IMR-90 (cell line): ENCODE measurements at regions not wholly inside any gene's neighbourhood (a gene's known extent, or its start where the extent isn't known, plus 50 kb on each side); places are given as distances from the start of the nearest gene placed in this dataset.

Experiments
- ATAC-seq: fragments of 200-7000 bp; cut with Tn5 transposase; 2 replicates; pipeline ENCODE4 v1.9.1; 2020; ENCODE audit warnings: low read depth, mild to moderate bottlenecking, moderate library complexity
- BruUV-seq: library from RNA; stranded (reverse); fragments of 400-500 nt; replicated peaks from 2 replicates; lab custom pipeline; 2021; lab: Mats Ljungman, UMichigan
- CTCF ChIA-PET: fragments of 300-600 bp; formaldehyde crosslinking; extraction: SDS; loops from one replicate; lab custom pipeline; 2021; ENCODE audit warnings: antibody characterized with exemption; lab: Yijun Ruan, JAX
- POLR2A ChIA-PET: fragments of 300-600 bp; sonication (Branson Sonifier 250); formaldehyde crosslinking; loops from one replicate; lab custom pipeline; 2022; ENCODE audit warnings: antibody characterized with exemption; ENCODE audit not compliant: unreplicated experiment; lab: Charles Lee
- DNase-seq: peaks from one replicate; pipeline ENCODE4 v3.0.0; 2013
- H2AFZ ChIP-seq: replicated peaks from 2 replicates; pipeline ENCODE3; 2013; ENCODE audit warnings: low read length, mild to moderate bottlenecking; ENCODE audit not compliant: poor library complexity
- H2AK5ac ChIP-seq: 2 replicates; pipeline ENCODE4 v1.6.1; 2013; ENCODE audit warnings: low read depth, low read length, inconsistent platforms
- H2AK9ac ChIP-seq: replicated peaks from 2 replicates; pipeline ENCODE3; 2013; ENCODE audit warnings: mild to moderate bottlenecking, low read depth, low read length, moderate library complexity; ENCODE audit not compliant: poor library complexity
- H2BK120ac ChIP-seq: 2 replicates; pipeline ENCODE4 v1.6.1; 2013; ENCODE audit warnings: low read depth, low read length, inconsistent platforms
- H2BK15ac ChIP-seq: 3 replicates; pipeline ENCODE4 v1.6.1; 2013; ENCODE audit warnings: low read depth, low read length, inconsistent platforms
- H2BK20ac ChIP-seq: 2 replicates; pipeline ENCODE4 v1.6.1; 2013; ENCODE audit warnings: low read depth, mild to moderate bottlenecking, inconsistent platforms, low read length, moderate library complexity
- H2BK5ac ChIP-seq: 2 replicates; pipeline ENCODE4 v1.6.1; 2013; ENCODE audit warnings: mild to moderate bottlenecking, low read depth, low read length, inconsistent platforms; ENCODE audit not compliant: poor library complexity, severe bottlenecking
- H3K14ac ChIP-seq: replicated peaks from 2 replicates; pipeline ENCODE4 v1.6.1; 2013; ENCODE audit warnings: low read depth, low read length, inconsistent platforms
- H3K18ac ChIP-seq: 2 replicates; pipeline ENCODE4 v1.6.1; 2013; ENCODE audit warnings: low read depth, low read length, control low read depth
- H3K23ac ChIP-seq: 2 replicates; pipeline ENCODE4 v1.6.1; 2013; ENCODE audit warnings: low read depth, low read length, inconsistent platforms
- H3K27ac ChIP-seq: 2 replicates; pipeline ENCODE4 v1.5.1; 2013; ENCODE audit warnings: mild to moderate bottlenecking, control low read depth, low read length; ENCODE audit not compliant: insufficient read depth
- H3K27me3 ChIP-seq: 2 replicates; pipeline ENCODE4 v1.6.1; 2013; ENCODE audit warnings: low read length; ENCODE audit not compliant: control insufficient read depth, insufficient read depth
- H3K36me3 ChIP-seq: 2 replicates; pipeline ENCODE4 v1.6.1; 2013; ENCODE audit warnings: low read length, mixed read lengths; ENCODE audit not compliant: control insufficient read depth, insufficient read depth
- H3K4ac ChIP-seq: 2 replicates; pipeline ENCODE4 v1.6.1; 2013; ENCODE audit warnings: low read depth, low read length, inconsistent platforms
- H3K4me1 ChIP-seq: 2 replicates; pipeline ENCODE4 v1.6.1; 2013; ENCODE audit warnings: low read length, mixed read lengths; ENCODE audit not compliant: control insufficient read depth, insufficient read depth
- H3K4me2 ChIP-seq: 2 replicates; pipeline ENCODE4 v1.6.1; 2013; ENCODE audit warnings: low read depth, mild to moderate bottlenecking, control low read depth, low read length, moderate library complexity
- H3K4me3 ChIP-seq: 2 replicates; pipeline ENCODE4 v1.5.1; 2013; ENCODE audit warnings: low read depth, mild to moderate bottlenecking, control low read depth, low read length, moderate library complexity; ENCODE audit not compliant: insufficient read depth
- H3K56ac ChIP-seq: 2 replicates; pipeline ENCODE4 v1.6.1; 2013; ENCODE audit warnings: low read length, inconsistent platforms; ENCODE audit not compliant: insufficient read depth; ENCODE audit errors: extremely low read depth
- H3K79me1 ChIP-seq, 2 experiments: 2 replicates each; pipeline ENCODE4 v1.6.1; 2013; ENCODE audit warnings: low read length in 2 of 2, inconsistent platforms in 1 of 2, low read depth in 1 of 2
- H3K9ac ChIP-seq: 2 replicates; pipeline ENCODE4 v1.6.1; 2013; ENCODE audit warnings: low read depth, low read length, control low read depth
- H3K9me1 ChIP-seq: 2 replicates; pipeline ENCODE4 v1.6.1; 2013; ENCODE audit warnings: low read length, inconsistent platforms; ENCODE audit not compliant: insufficient read depth
- H3K9me3 ChIP-seq: 2 replicates; pipeline ENCODE4 v1.6.1; 2013; ENCODE audit warnings: low read length; ENCODE audit not compliant: control insufficient read depth, insufficient read depth
- H4K20me1 ChIP-seq: 2 replicates; pipeline ENCODE4 v1.6.1; 2013; ENCODE audit warnings: low read length, inconsistent platforms; ENCODE audit not compliant: insufficient read depth
- H4K5ac ChIP-seq: 2 replicates; pipeline ENCODE4 v1.6.1; 2013; ENCODE audit warnings: mild to moderate bottlenecking, low read depth, low read length, control low read depth
- H4K8ac ChIP-seq, 2 experiments: 2 replicates each; pipeline ENCODE4 v1.6.1; 2013; ENCODE audit warnings: low read depth in 2 of 2, low read length in 2 of 2, control low read depth in 1 of 2, inconsistent platforms in 1 of 2
- H4K91ac ChIP-seq: 2 replicates; pipeline ENCODE4 v1.6.1; 2013; ENCODE audit warnings: low read depth, low read length, inconsistent platforms; ENCODE audit not compliant: insufficient read depth
- MAZ ChIP-seq: IDR thresholded peaks from 2 replicates; pipeline ENCODE4 v1.6.1; 2012; ENCODE audit warnings: low read depth, mild to moderate bottlenecking, low read length, improper control_type of control experiment, moderate library complexity, borderline replicate concordance
- POLR2A ChIP-seq: IDR thresholded peaks from 2 replicates; pipeline ENCODE4 v1.6.1; 2012; ENCODE audit warnings: mild to moderate bottlenecking, low read depth, low read length
- RAD21 ChIP-seq: IDR thresholded peaks from 2 replicates; pipeline ENCODE4 v1.6.1; 2012; ENCODE audit warnings: low read length, improper control_type of control experiment
- SMC3 ChIP-seq: fragments of 150-350 bp; IDR thresholded peaks from 2 replicates; pipeline ENCODE4 v1.6.1; 2016; ENCODE audit warnings: low read depth, mild to moderate bottlenecking, antibody characterized with exemption, low read length, moderate library complexity
- WGBS, 2 experiments: methylation state at CpG; one replicate each; pipeline versions ENCODE4 v1.1.5 to v1.1.7; 2013; ENCODE audit warnings: missing lambda C conversion rate in 2 of 2; ENCODE audit not compliant: insufficient read length in 1 of 2; ENCODE audit errors: extremely low coverage in 2 of 2; 5-methylcytosine and 5-hydroxymethylcytosine counted together
- dilution Hi-C: fragments of 300-500 bp; cut with HindIII; formaldehyde crosslinking; loops from one replicate; pipeline ENCODE4 v1.14.3; 2018; ENCODE audit warnings: low sequenced_read_pairs; ENCODE audit not compliant: unreplicated experiment
- in situ Hi-C: fragments of 300-500 bp; cut with MboI; formaldehyde crosslinking; loops from 3 replicates; pipeline ENCODE4 v1.14.3; 2019; ENCODE audit warnings: low sequenced_read_pairs, inconsistent platforms, mixed read lengths
- intact Hi-C: fragments of 100-400 bp; cut with micrococcal nuclease; formaldehyde crosslinking; loops from 2 replicates; pipeline ENCODE4 v1.10.0; 2022
- TF ChIP-seq, protein P1 (sequence below): fragments of 150-350 bp; IDR thresholded peaks from 2 replicates; pipeline ENCODE4 v1.6.1; 2017; ENCODE audit warnings: mild to moderate bottlenecking, antibody characterized with exemption, low read length, low read depth
- TF ChIP-seq, protein P2 (sequence below): fragments of 150-350 bp; IDR thresholded peaks from 2 replicates; pipeline ENCODE4 v1.6.1; 2016; ENCODE audit warnings: low read depth, mild to moderate bottlenecking, low read length, moderate library complexity, borderline replicate concordance
- TF ChIP-seq, protein P3 (sequence below): conservative IDR thresholded peaks from 2 replicates; pipeline ENCODE4 v1.5.1; 2012; ENCODE audit warnings: mild to moderate bottlenecking, low read depth, low read length, improper control_type of control experiment

DNA sequence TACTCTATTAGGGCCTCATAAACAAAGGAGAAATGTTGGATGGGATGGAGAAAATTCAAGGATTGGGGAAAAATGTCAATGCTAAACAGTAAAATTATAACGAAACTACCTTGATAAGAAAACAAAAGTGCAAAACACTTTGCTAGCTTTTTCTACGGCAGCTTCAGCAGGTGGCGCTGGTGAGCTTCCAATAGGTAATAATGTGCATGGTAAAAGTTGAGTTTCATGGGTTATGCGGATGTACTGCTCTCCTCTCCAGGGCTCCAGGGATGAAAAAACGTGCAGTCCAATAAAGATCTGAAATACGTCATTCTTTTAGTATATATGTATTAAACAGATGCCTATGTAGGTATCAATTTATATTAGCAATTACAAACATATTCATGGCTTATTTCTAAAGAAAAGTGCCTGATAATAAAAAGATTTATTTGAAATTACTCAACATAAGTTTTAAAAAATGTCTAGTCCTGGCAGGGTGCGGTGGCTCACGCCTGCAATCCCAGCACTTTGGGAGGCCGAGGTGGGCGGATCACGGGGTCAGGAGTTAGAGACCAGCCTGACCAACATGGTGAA is 239.6 kb downstream of the GRXCR1 start:
- in situ Hi-C loops: no loop called here
- H3K79me1 ChIP-seq: no peaks in the 10 kb centered on the region
- ATAC-seq: peak; percentile 56; the same call in 1 of the 2 replicates
- H3K56ac ChIP-seq: no peak overlapping the region
- H4K5ac ChIP-seq: no peak overlapping the region
- H3K9me3 ChIP-seq: no peaks in the 10 kb centered on the region
- no peak overlapping the region for H4K8ac ChIP-seq
- no peak overlapping the region for H3K27ac ChIP-seq
- no peak overlapping the region for H3K4ac ChIP-seq
- TF ChIP-seq, protein P1, sequence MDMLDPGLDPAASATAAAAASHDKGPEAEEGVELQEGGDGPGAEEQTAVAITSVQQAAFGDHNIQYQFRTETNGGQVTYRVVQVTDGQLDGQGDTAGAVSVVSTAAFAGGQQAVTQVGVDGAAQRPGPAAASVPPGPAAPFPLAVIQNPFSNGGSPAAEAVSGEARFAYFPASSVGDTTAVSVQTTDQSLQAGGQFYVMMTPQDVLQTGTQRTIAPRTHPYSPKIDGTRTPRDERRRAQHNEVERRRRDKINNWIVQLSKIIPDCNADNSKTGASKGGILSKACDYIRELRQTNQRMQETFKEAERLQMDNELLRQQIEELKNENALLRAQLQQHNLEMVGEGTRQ: no peak
- TF ChIP-seq RAD21 (peak; percentile 93), SMC3 (peak; percentile 88), MAZ (no peak), POLR2A (0 out of 2 replicates have a peak, but pooled peaks have one; percentile 44)
- TF ChIP-seq, protein P2, sequence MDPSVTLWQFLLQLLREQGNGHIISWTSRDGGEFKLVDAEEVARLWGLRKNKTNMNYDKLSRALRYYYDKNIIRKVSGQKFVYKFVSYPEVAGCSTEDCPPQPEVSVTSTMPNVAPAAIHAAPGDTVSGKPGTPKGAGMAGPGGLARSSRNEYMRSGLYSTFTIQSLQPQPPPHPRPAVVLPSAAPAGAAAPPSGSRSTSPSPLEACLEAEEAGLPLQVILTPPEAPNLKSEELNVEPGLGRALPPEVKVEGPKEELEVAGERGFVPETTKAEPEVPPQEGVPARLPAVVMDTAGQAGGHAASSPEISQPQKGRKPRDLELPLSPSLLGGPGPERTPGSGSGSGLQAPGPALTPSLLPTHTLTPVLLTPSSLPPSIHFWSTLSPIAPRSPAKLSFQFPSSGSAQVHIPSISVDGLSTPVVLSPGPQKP: no peak
- TF ChIP-seq, protein P3, sequence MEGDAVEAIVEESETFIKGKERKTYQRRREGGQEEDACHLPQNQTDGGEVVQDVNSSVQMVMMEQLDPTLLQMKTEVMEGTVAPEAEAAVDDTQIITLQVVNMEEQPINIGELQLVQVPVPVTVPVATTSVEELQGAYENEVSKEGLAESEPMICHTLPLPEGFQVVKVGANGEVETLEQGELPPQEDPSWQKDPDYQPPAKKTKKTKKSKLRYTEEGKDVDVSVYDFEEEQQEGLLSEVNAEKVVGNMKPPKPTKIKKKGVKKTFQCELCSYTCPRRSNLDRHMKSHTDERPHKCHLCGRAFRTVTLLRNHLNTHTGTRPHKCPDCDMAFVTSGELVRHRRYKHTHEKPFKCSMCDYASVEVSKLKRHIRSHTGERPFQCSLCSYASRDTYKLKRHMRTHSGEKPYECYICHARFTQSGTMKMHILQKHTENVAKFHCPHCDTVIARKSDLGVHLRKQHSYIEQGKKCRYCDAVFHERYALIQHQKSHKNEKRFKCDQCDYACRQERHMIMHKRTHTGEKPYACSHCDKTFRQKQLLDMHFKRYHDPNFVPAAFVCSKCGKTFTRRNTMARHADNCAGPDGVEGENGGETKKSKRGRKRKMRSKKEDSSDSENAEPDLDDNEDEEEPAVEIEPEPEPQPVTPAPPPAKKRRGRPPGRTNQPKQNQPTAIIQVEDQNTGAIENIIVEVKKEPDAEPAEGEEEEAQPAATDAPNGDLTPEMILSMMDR: peak; percentile 90
- no peak overlapping the region for H3K18ac ChIP-seq
- no peaks in the 10 kb centered on the region for H4K20me1 ChIP-seq
- H3K9me1 ChIP-seq: no peaks in the 10 kb centered on the region
- no peak overlapping the region for H2BK15ac ChIP-seq
- H3K4me1 ChIP-seq: no peaks in the 10 kb centered on the region
- no peaks in the 10 kb centered on the region for H3K36me3 ChIP-seq
- ChIA-PET CTCF (interaction anchor here (0.6 kb wide), 1 partner anchor 756 kb away, joined by 3 read pairs; no protein-coding TSS in a partner anchor), POLR2A (no interaction called here)
- H2BK20ac ChIP-seq: no peak overlapping the region
- H2BK120ac ChIP-seq: no peak overlapping the region
- no peak overlapping the region for H3K4me3 ChIP-seq
- no peak overlapping the region for H3K9ac ChIP-seq
- H3K23ac ChIP-seq: no peak overlapping the region
- H2BK5ac ChIP-seq: no peak overlapping the region
- no peak overlapping the region for H4K91ac ChIP-seq
- dilution Hi-C loops: no loop called here
- no peak overlapping the region for H3K14ac ChIP-seq
- H2AFZ ChIP-seq: no peak overlapping the region
- no peak overlapping the region for H2AK5ac ChIP-seq
- BruUV-seq: no TSS peak
- H2AK9ac ChIP-seq: no peak overlapping the region
- no peaks in the 10 kb centered on the region for H3K27me3 ChIP-seq
- no CpG with 5 or more reads among the region's 11 CpGs for WGBS, 2 experiments
- intact Hi-C loops: loop anchor here (10.0 kb wide), 1 partner anchor 643 kb away; no protein-coding TSS in a partner anchor
- peak overlapping the region; percentile 51; the same call in 1 of the 2 replicates for H3K4me2 ChIP-seq
- peak; percentile 66 for DNase-seq
